ENCODE measurements at regions not wholly inside any gene's neighbourhood (a gene's known extent, or its start where the extent isn't known, plus 50 kb on each side); places are given as distances from the start of the nearest gene placed in this dataset.

DNA sequence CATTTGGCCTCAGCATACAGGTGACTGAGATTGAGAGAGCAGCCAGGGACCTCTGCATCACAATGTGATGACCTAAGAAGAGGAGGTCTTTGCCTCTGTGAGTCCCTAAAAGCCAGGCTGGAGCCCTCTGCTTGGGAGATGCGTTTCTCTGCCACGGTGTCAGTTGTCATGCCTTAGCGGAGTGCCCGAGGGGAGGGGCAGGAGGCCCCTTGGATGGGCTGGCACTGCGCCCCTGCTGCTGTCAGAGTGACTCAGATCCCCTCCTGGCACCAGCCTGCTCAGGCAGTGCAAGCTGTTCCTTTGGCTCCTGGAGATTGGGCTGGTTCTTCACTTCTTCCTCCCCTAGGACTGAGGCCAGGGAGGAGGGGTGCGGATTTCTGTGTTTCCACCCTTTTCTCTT, 64.9 kb upstream of the KCNA5 start:
- Histone ChIP-seq H3K4me2 (ENCODE audit: low read length) (no peak overlapping the region), H3K36me3 (replicated peaks; ENCODE audit: low read depth, low read length) (no peaks in the 10 kb centered on the region), H4K20me1 (ENCODE audit: insufficient read depth, low read length) (no peaks in the 10 kb centered on the region), H3K9ac (ENCODE audit: low read length) (no peak overlapping the region), H3K27ac (ENCODE audit: low read length) (no peak overlapping the region), H2AFZ (ENCODE audit: low read depth, low read length) (no peak overlapping the region), H3K4me3 (ENCODE audit: low read length) (no peak overlapping the region), H3K27me3 (ENCODE audit: low read depth, low read length) (peaks cover 63% of the 10 kb centered on the region), H3K9me3 (ENCODE audit: insufficient read depth, low read length) (no peaks in the 10 kb centered on the region), H3K79me2 (ENCODE audit: low read length) (no peaks in the 10 kb centered on the region), H3K4me1 (ENCODE audit: low read length) (no peaks in the 10 kb centered on the region)
- TF ChIP-seq, protein P1, sequence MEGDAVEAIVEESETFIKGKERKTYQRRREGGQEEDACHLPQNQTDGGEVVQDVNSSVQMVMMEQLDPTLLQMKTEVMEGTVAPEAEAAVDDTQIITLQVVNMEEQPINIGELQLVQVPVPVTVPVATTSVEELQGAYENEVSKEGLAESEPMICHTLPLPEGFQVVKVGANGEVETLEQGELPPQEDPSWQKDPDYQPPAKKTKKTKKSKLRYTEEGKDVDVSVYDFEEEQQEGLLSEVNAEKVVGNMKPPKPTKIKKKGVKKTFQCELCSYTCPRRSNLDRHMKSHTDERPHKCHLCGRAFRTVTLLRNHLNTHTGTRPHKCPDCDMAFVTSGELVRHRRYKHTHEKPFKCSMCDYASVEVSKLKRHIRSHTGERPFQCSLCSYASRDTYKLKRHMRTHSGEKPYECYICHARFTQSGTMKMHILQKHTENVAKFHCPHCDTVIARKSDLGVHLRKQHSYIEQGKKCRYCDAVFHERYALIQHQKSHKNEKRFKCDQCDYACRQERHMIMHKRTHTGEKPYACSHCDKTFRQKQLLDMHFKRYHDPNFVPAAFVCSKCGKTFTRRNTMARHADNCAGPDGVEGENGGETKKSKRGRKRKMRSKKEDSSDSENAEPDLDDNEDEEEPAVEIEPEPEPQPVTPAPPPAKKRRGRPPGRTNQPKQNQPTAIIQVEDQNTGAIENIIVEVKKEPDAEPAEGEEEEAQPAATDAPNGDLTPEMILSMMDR (IDR thresholded peaks at IDR 0.05; ENCODE audit: low read depth, low read length) = no peak
- TF ChIP-seq EZH2phosphoT487 (IDR thresholded peaks at IDR 0.05; ENCODE audit: low read depth) = no peak

DNA sequence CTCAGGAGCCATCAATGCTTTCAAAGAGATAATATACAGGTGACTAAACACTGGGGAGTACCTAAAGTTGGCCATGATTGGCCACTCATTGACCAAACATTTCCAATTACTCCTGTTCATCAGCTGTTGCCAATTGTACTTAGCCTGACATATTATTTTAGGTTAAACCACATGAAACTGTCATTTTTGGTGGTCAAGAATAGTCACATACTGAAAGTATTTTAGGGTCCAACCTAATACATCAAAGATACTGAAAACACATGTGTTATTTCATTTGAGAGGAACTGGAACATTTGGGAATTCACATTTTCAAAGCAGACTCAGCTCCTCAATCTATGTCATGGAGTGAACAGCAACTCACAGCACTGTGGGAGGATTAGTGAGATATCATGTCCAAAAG, 63.9 kb upstream of the KCNA5 start:
- no peaks in the 10 kb centered on the region for H3K36me3 ChIP-seq (replicated peaks; ENCODE audit: low read depth, low read length)
- no peaks in the 10 kb centered on the region for H3K4me1 ChIP-seq (ENCODE audit: low read length)
- H3K9me3 ChIP-seq (ENCODE audit: insufficient read depth, low read length) = no peaks in the 10 kb centered on the region
- no peak overlapping the region for H3K9ac ChIP-seq (ENCODE audit: low read length)
- no peak overlapping the region for H3K4me3 ChIP-seq (ENCODE audit: low read length)
- no peaks in the 10 kb centered on the region for H3K79me2 ChIP-seq (ENCODE audit: low read length)
- no peak overlapping the region for H2AFZ ChIP-seq (ENCODE audit: low read depth, low read length)
- H3K27ac ChIP-seq (ENCODE audit: low read length) = no peak overlapping the region
- H3K4me2 ChIP-seq (ENCODE audit: low read length) = no peak overlapping the region
- H4K20me1 ChIP-seq (ENCODE audit: insufficient read depth, low read length) = no peaks in the 10 kb centered on the region
- peaks cover 66% of the 10 kb centered on the region for H3K27me3 ChIP-seq (ENCODE audit: low read depth, low read length)
- TF ChIP-seq, protein P1 (IDR thresholded peaks at IDR 0.05; ENCODE audit: low read depth, low read length) = no peak
- TF ChIP-seq EZH2phosphoT487 (IDR thresholded peaks at IDR 0.05; ENCODE audit: low read depth) = no peak

GRCh38 chr12:4984344-4984743, 59.3 kb upstream of the KCNA5 start:
- Histone ChIP-seq H3K27me3 (ENCODE audit: low read depth, low read length) (peaks cover 91% of the 10 kb centered on the region), H3K9me3 (ENCODE audit: insufficient read depth, low read length) (no peaks in the 10 kb centered on the region), H3K27ac (ENCODE audit: low read length) (no peak overlapping the region), H3K36me3 (replicated peaks; ENCODE audit: low read depth, low read length) (no peaks in the 10 kb centered on the region), H4K20me1 (ENCODE audit: insufficient read depth, low read length) (no peaks in the 10 kb centered on the region), H2AFZ (ENCODE audit: low read depth, low read length) (no peak overlapping the region), H3K4me2 (ENCODE audit: low read length) (no peak overlapping the region), H3K9ac (ENCODE audit: low read length) (no peak overlapping the region), H3K4me3 (ENCODE audit: low read length) (no peak overlapping the region), H3K4me1 (ENCODE audit: low read length) (peaks cover 5% of the 10 kb centered on the region), H3K79me2 (ENCODE audit: low read length) (no peaks in the 10 kb centered on the region)
- TF ChIP-seq, protein P1 (IDR thresholded peaks at IDR 0.05; ENCODE audit: low read depth, low read length) = no peak

DNA sequence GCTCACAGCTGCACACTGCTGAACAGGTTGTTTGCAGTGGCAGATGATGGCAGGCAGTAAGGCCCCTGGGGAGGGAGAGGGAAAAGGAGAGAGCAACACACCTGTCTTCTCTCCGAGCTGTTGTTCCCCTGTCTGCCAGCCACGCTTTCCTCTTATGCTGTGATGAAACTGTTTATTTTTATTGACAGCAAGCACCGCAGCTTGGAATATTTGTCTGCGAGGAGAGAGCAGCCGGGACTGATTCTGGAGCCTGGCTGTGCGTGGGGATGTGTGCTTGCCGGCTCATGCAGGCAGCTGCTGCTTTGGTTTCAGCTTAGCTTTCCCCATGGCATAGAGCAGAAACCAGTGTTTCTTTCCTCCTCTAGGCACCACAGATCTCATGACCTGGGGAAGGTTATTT, 58.7 kb upstream of the KCNA5 start:
- H3K9me3 ChIP-seq (ENCODE audit: insufficient read depth, low read length) = no peaks in the 10 kb centered on the region
- H3K36me3 ChIP-seq (replicated peaks; ENCODE audit: low read depth, low read length) = no peaks in the 10 kb centered on the region
- H4K20me1 ChIP-seq (ENCODE audit: insufficient read depth, low read length) = no peaks in the 10 kb centered on the region
- no peak overlapping the region for H2AFZ ChIP-seq (ENCODE audit: low read depth, low read length)
- H3K4me1 ChIP-seq (ENCODE audit: low read length) = peaks cover 5% of the 10 kb centered on the region
- H3K79me2 ChIP-seq (ENCODE audit: low read length) = no peaks in the 10 kb centered on the region
- no peak overlapping the region for H3K9ac ChIP-seq (ENCODE audit: low read length)
- peaks cover 91% of the 10 kb centered on the region for H3K27me3 ChIP-seq (ENCODE audit: low read depth, low read length)
- no peak overlapping the region for H3K4me2 ChIP-seq (ENCODE audit: low read length)
- no peak overlapping the region for H3K27ac ChIP-seq (ENCODE audit: low read length)
- TF ChIP-seq, protein P1 (IDR thresholded peaks at IDR 0.05; ENCODE audit: low read depth, low read length) = no peak
- TF ChIP-seq EZH2phosphoT487 (IDR thresholded peaks at IDR 0.05; ENCODE audit: low read depth) = no peak
- H3K4me3 ChIP-seq (ENCODE audit: low read length) = no peak overlapping the region

Data from OCI-LY3 (cell line).